ENCODE measurements at regions not wholly inside any gene's neighbourhood (a gene's known extent, or its start where the extent isn't known, plus 50 kb on each side); places are given as distances from the start of the nearest gene placed in this dataset.

DNA sequence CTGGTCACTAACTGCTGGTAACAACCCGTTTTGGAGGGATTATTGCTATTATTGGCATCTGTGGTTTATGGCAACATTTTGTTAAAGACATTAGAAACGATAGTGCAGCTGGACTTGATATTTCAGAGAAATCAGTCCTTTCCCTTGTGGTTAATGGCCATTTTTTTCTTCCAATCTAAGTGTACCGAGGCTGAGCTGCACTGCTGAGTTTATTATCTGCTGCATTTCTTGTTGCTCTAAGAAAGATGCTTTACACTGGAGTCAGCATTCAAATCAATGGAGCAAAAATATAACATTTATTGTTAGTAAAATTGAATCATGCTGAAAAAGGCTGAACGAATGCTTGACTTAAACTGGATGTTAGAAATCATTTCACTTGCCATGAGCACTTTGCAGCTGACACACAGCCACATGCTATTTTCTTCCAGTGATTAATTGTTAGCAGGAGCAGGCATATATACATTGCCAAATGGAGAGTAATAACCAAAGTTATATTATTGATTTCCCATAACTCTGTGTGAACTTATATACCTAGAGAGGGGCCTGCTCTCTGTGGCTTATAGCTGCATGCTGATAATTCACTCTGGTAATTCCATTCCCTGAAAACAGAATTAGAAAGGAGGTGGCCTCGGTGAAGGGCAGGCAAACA, 66.5 kb upstream of the TTC29 start:
- Mint-ChIP-seq H3K4me3 (no peak overlapping the region), H3K27ac (no peak overlapping the region), H3K36me3 (no peaks in the 10 kb centered on the region), H3K9me3 (no peaks in the 10 kb centered on the region), H3K27me3 (ENCODE audit: low read depth) (no peaks in the 10 kb centered on the region), H3K4me1 (peaks cover 43% of the 10 kb centered on the region)
- CTCF ChIA-PET = interaction anchor here (1.2 to 2.2 kb wide), 2 partner anchors 85 to 506 kb away, joined by 4 to 13 read pairs; no protein-coding TSS in a partner anchor
- POLR2A ChIA-PET = no interaction called here
- TF ChIP-seq, protein P1, sequence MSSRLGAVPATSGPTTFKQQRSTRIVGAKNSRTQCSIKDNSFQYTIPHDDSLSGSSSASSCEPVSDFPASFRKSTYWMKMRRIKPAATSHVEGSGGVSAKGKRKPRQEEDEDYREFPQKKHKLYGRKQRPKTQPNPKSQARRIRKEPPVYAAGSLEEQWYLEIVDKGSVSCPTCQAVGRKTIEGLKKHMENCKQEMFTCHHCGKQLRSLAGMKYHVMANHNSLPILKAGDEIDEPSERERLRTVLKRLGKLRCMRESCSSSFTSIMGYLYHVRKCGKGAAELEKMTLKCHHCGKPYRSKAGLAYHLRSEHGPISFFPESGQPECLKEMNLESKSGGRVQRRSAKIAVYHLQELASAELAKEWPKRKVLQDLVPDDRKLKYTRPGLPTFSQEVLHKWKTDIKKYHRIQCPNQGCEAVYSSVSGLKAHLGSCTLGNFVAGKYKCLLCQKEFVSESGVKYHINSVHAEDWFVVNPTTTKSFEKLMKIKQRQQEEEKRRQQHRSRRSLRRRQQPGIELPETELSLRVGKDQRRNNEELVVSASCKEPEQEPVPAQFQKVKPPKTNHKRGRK (CRISPR knock-in tag; IDR thresholded peaks at IDR 0.05; ENCODE audit: borderline replicate concordance) = no peak
- TF ChIP-seq, protein P2, sequence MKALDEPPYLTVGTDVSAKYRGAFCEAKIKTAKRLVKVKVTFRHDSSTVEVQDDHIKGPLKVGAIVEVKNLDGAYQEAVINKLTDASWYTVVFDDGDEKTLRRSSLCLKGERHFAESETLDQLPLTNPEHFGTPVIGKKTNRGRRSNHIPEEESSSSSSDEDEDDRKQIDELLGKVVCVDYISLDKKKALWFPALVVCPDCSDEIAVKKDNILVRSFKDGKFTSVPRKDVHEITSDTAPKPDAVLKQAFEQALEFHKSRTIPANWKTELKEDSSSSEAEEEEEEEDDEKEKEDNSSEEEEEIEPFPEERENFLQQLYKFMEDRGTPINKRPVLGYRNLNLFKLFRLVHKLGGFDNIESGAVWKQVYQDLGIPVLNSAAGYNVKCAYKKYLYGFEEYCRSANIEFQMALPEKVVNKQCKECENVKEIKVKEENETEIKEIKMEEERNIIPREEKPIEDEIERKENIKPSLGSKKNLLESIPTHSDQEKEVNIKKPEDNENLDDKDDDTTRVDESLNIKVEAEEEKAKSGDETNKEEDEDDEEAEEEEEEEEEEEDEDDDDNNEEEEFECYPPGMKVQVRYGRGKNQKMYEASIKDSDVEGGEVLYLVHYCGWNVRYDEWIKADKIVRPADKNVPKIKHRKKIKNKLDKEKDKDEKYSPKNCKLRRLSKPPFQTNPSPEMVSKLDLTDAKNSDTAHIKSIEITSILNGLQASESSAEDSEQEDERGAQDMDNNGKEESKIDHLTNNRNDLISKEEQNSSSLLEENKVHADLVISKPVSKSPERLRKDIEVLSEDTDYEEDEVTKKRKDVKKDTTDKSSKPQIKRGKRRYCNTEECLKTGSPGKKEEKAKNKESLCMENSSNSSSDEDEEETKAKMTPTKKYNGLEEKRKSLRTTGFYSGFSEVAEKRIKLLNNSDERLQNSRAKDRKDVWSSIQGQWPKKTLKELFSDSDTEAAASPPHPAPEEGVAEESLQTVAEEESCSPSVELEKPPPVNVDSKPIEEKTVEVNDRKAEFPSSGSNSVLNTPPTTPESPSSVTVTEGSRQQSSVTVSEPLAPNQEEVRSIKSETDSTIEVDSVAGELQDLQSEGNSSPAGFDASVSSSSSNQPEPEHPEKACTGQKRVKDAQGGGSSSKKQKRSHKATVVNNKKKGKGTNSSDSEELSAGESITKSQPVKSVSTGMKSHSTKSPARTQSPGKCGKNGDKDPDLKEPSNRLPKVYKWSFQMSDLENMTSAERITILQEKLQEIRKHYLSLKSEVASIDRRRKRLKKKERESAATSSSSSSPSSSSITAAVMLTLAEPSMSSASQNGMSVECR (CRISPR knock-in tag; IDR thresholded peaks at IDR 0.05; ENCODE audit: borderline replicate concordance) = no peak
- TF ChIP-seq OVOL2 (CRISPR knock-in tag; IDR thresholded peaks at IDR 0.05; ENCODE audit: borderline replicate concordance) (no peak), TEAD1 (CRISPR knock-in tag; IDR thresholded peaks at IDR 0.05) (no peak)
- ATAC-seq (peak; percentile 54), DNase-seq (ENCODE audit: low spot score) (no peak)

DNA sequence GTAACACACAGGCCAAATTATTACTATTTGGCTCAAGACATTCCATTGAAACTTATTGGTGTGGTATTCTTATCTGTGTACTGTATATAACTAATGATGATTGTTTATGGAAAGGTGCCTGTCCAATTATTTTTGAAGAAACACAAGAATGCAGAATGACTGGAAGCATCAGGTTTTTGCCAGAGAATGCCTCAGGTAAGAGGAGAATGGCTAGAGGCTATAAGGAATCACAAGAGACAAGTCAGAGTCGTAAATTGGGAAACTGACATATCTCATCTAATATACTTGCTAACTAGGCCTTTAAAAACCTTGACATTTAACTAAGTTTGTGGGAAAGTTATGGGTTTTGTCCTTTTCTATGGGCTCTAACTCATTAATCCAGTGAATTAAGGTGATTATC, 69.3 kb upstream of the TTC29 start:
- TF ChIP-seq, protein P3, sequence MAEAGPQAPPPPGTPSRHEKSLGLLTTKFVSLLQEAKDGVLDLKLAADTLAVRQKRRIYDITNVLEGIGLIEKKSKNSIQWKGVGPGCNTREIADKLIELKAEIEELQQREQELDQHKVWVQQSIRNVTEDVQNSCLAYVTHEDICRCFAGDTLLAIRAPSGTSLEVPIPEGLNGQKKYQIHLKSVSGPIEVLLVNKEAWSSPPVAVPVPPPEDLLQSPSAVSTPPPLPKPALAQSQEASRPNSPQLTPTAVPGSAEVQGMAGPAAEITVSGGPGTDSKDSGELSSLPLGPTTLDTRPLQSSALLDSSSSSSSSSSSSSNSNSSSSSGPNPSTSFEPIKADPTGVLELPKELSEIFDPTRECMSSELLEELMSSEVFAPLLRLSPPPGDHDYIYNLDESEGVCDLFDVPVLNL (CRISPR knock-in tag; IDR thresholded peaks at IDR 0.05; ENCODE audit: borderline replicate concordance, low read depth) = no peak
- TF ChIP-seq CREB1 (CRISPR knock-in tag; IDR thresholded peaks at IDR 0.05) (no peak), FOXK1 (CRISPR knock-in tag; IDR thresholded peaks at IDR 0.05) (no peak), MYBL2 (CRISPR knock-in tag; IDR thresholded peaks at IDR 0.05) (no peak)
- Mint-ChIP-seq H3K27me3 (ENCODE audit: low read depth) (no peaks in the 10 kb centered on the region), H3K4me1 (peaks cover 37% of the 10 kb centered on the region), H3K4me3 (no peak overlapping the region), H3K27ac (peak overlapping the region; percentile 44; the same call in 1 of the 2 replicates), H3K36me3 (no peaks in the 10 kb centered on the region), H3K9me3 (no peaks in the 10 kb centered on the region)
- DNase-seq (ENCODE audit: low spot score) (no peak), ATAC-seq (no peak)
- ChIA-PET CTCF (interaction anchor here (0.9 to 2.4 kb wide), 2 partner anchors 10 to 83 kb away, joined by 3 to 9 read pairs; no protein-coding TSS in a partner anchor), POLR2A (no interaction called here)

DNA sequence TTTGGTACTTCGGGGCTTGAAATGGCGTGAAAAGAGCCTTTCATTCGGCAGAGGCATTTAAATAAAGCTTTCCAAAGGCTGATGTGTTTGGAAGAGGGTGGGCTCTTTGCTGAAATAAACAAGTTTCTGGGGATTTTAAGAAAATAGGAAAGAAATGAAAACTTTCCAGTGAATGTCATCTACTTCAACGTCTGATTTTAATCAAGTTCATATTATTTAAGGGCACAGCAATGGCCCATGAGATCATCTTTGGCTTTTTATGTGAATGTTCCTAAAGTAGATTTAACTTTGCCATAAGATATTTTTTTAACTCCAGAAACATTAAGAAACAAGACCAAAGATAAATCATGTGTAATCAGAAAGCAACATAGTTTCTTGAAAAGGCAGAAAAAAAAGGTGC, 69.8 kb upstream of the TTC29 start:
- ChIA-PET POLR2A (no interaction called here), CTCF (interaction anchor here (0.9 to 2.4 kb wide), 2 partner anchors 9 to 82 kb away, joined by 3 to 9 read pairs; no protein-coding TSS in a partner anchor)
- DNase-seq (ENCODE audit: low spot score) (no peak), ATAC-seq (no peak)
- Mint-ChIP-seq H3K4me3 (no peak overlapping the region), H3K27me3 (ENCODE audit: low read depth) (no peaks in the 10 kb centered on the region), H3K27ac (no peak overlapping the region), H3K4me1 (peaks cover 37% of the 10 kb centered on the region), H3K36me3 (no peaks in the 10 kb centered on the region), H3K9me3 (no peaks in the 10 kb centered on the region)
- TF ChIP-seq TEAD1 (CRISPR knock-in tag; IDR thresholded peaks at IDR 0.05) (no peak), KAT7 (CRISPR knock-in tag; IDR thresholded peaks at IDR 0.05; ENCODE audit: borderline replicate concordance) (no peak), ESRRA (CRISPR knock-in tag; IDR thresholded peaks at IDR 0.05; ENCODE audit: borderline replicate concordance) (no peak), TCF7 (CRISPR knock-in tag; IDR thresholded peaks at IDR 0.05; ENCODE audit: low read depth) (no peak), CBFB (CRISPR knock-in tag; IDR thresholded peaks at IDR 0.05; ENCODE audit: low read depth) (no peak), MXD4 (CRISPR knock-in tag; IDR thresholded peaks at IDR 0.05; ENCODE audit: borderline replicate concordance) (no peak), ZNF317 (CRISPR knock-in tag; IDR thresholded peaks at IDR 0.05; ENCODE audit: borderline replicate concordance, low read depth) (no peak), SMAD3 (CRISPR knock-in tag; IDR thresholded peaks at IDR 0.05; ENCODE audit: borderline replicate concordance) (no peak), RELA (CRISPR knock-in tag; IDR thresholded peaks at IDR 0.05; ENCODE audit: borderline replicate concordance) (no peak), ZNF671 (CRISPR knock-in tag; IDR thresholded peaks at IDR 0.05) (no peak)
- TF ChIP-seq, protein P4, sequence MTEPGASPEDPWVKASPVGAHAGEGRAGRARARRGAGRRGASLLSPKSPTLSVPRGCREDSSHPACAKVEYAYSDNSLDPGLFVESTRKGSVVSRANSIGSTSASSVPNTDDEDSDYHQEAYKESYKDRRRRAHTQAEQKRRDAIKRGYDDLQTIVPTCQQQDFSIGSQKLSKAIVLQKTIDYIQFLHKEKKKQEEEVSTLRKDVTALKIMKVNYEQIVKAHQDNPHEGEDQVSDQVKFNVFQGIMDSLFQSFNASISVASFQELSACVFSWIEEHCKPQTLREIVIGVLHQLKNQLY (CRISPR knock-in tag; IDR thresholded peaks at IDR 0.05) = no peak
- TF ChIP-seq, protein P1 (CRISPR knock-in tag; IDR thresholded peaks at IDR 0.05; ENCODE audit: borderline replicate concordance) = no peak
- TF ChIP-seq, protein P5, sequence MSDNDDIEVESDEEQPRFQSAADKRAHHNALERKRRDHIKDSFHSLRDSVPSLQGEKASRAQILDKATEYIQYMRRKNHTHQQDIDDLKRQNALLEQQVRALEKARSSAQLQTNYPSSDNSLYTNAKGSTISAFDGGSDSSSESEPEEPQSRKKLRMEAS (CRISPR knock-in tag; IDR thresholded peaks at IDR 0.05) = no peak
- TF ChIP-seq, protein P6, sequence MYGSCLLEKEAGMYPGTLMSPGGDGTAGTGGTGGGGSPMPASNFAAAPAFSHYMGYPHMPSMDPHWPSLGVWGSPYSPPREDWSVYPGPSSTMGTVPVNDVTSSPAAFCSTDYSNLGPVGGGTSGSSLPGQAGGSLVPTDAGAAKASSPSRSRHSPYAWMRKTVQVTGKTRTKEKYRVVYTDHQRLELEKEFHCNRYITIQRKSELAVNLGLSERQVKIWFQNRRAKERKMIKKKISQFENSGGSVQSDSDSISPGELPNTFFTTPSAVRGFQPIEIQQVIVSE (CRISPR knock-in tag; IDR thresholded peaks at IDR 0.05; ENCODE audit: borderline replicate concordance) = no peak

Measured in WTC11 (cell line).